H1 (cell line): ENCODE measurements at regions not wholly inside any gene's neighbourhood (a gene's known extent, or its start where the extent isn't known, plus 50 kb on each side); places are given as distances from the start of the nearest gene placed in this dataset.

Source experiments
- ASH2L ChIP-seq: fragments of 200-600, 300-600 bp; sonication (generic); IDR thresholded peaks from one replicate; pipeline ENCODE4 v1.7.1; 2017; ENCODE audit warnings: low read length
- BRCA1 ChIP-seq: IDR thresholded peaks from 2 replicates; pipeline ENCODE4 v1.6.1; 2012; ENCODE audit warnings: low read depth, low read length, improper control_type of control experiment
- CREB1 ChIP-seq: IDR thresholded peaks from 2 replicates; pipeline ENCODE4 v1.6.1; 2012; ENCODE audit warnings: inconsistent platforms
- CTBP2 ChIP-seq: IDR thresholded peaks from 2 replicates; pipeline ENCODE4 v1.7.0; 2011; ENCODE audit warnings: borderline replicate concordance, mild to moderate bottlenecking, moderate library complexity, mixed read lengths, low read length; ENCODE audit not compliant: insufficient read depth, insufficient read length
- HDAC6 ChIP-seq: IDR thresholded peaks from one replicate; pipeline ENCODE4 v1.7.1; 2012; ENCODE audit warnings: low read depth, mild to moderate bottlenecking, inconsistent platforms, low read length, moderate library complexity
- YY1 ChIP-seq: IDR thresholded peaks from 2 replicates; pipeline ENCODE4 v1.6.1; 2011; ENCODE audit warnings: low read depth, mild to moderate bottlenecking, low read length

DNA sequence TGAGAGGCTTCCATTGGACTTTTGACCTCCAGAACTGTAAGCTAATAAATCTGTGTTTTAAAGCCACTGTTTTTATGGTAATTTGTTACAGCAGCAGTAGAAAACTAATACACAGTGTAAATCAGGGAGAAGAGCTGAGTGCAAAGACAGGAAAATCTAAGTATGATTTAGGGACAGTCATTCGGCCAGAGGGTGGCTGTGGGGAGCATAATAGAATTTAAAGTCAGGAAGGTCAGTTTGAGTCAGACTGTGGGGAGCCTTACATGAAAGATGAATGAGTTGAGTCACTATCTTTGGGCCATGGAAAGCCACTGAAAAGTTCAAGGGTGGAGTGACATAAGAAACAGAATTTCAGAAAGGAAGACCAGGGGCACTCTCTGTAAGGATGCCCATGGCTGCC, 52.4 kb upstream of the SSX2IP start (continued):
- no peak for TF ChIP-seq HDAC6
- TF ChIP-seq YY1, result no peak
- no peak for TF ChIP-seq ASH2L
- no peak for TF ChIP-seq CREB1
- TF ChIP-seq BRCA1, result no peak
- no peak for TF ChIP-seq CTBP2
